IMR-90 (cell line): ENCODE measurements at regions not wholly inside any gene's neighbourhood (a gene's known extent, or its start where the extent isn't known, plus 50 kb on each side); places are given as distances from the start of the nearest gene placed in this dataset.

Source experiments
- ATAC-seq: fragments of 200-7000 bp; cut with Tn5 transposase; 2 replicates; pipeline ENCODE4 v1.9.1; 2020; ENCODE audit warnings: low read depth, mild to moderate bottlenecking, moderate library complexity
- BruUV-seq: library from RNA; stranded (reverse); fragments of 400-500 nt; replicated peaks from 2 replicates; lab custom pipeline; 2021; lab: Mats Ljungman, UMichigan
- CTCF ChIA-PET: fragments of 300-600 bp; formaldehyde crosslinking; extraction: SDS; loops from one replicate; lab custom pipeline; 2021; ENCODE audit warnings: antibody characterized with exemption; lab: Yijun Ruan, JAX
- POLR2A ChIA-PET: fragments of 300-600 bp; sonication (Branson Sonifier 250); formaldehyde crosslinking; loops from one replicate; lab custom pipeline; 2022; ENCODE audit warnings: antibody characterized with exemption; ENCODE audit not compliant: unreplicated experiment; lab: Charles Lee
- DNase-seq: peaks from one replicate; pipeline ENCODE4 v3.0.0; 2013
- H2AFZ ChIP-seq: replicated peaks from 2 replicates; pipeline ENCODE3; 2013; ENCODE audit warnings: low read length, mild to moderate bottlenecking; ENCODE audit not compliant: poor library complexity
- H2AK5ac ChIP-seq: 2 replicates; pipeline ENCODE4 v1.6.1; 2013; ENCODE audit warnings: low read depth, low read length, inconsistent platforms
- H2AK9ac ChIP-seq: replicated peaks from 2 replicates; pipeline ENCODE3; 2013; ENCODE audit warnings: mild to moderate bottlenecking, low read depth, low read length, moderate library complexity; ENCODE audit not compliant: poor library complexity
- H2BK120ac ChIP-seq: 2 replicates; pipeline ENCODE4 v1.6.1; 2013; ENCODE audit warnings: low read depth, low read length, inconsistent platforms
- H2BK15ac ChIP-seq: 3 replicates; pipeline ENCODE4 v1.6.1; 2013; ENCODE audit warnings: low read depth, low read length, inconsistent platforms
- H2BK20ac ChIP-seq: 2 replicates; pipeline ENCODE4 v1.6.1; 2013; ENCODE audit warnings: low read depth, mild to moderate bottlenecking, inconsistent platforms, low read length, moderate library complexity
- H2BK5ac ChIP-seq: 2 replicates; pipeline ENCODE4 v1.6.1; 2013; ENCODE audit warnings: mild to moderate bottlenecking, low read depth, low read length, inconsistent platforms; ENCODE audit not compliant: poor library complexity, severe bottlenecking
- H3K14ac ChIP-seq: replicated peaks from 2 replicates; pipeline ENCODE4 v1.6.1; 2013; ENCODE audit warnings: low read depth, low read length, inconsistent platforms
- H3K18ac ChIP-seq: 2 replicates; pipeline ENCODE4 v1.6.1; 2013; ENCODE audit warnings: low read depth, low read length, control low read depth
- H3K23ac ChIP-seq: 2 replicates; pipeline ENCODE4 v1.6.1; 2013; ENCODE audit warnings: low read depth, low read length, inconsistent platforms
- H3K27ac ChIP-seq: 2 replicates; pipeline ENCODE4 v1.5.1; 2013; ENCODE audit warnings: mild to moderate bottlenecking, control low read depth, low read length; ENCODE audit not compliant: insufficient read depth
- H3K27me3 ChIP-seq: 2 replicates; pipeline ENCODE4 v1.6.1; 2013; ENCODE audit warnings: low read length; ENCODE audit not compliant: control insufficient read depth, insufficient read depth
- H3K36me3 ChIP-seq: 2 replicates; pipeline ENCODE4 v1.6.1; 2013; ENCODE audit warnings: low read length, mixed read lengths; ENCODE audit not compliant: control insufficient read depth, insufficient read depth
- H3K4ac ChIP-seq: 2 replicates; pipeline ENCODE4 v1.6.1; 2013; ENCODE audit warnings: low read depth, low read length, inconsistent platforms
- H3K4me1 ChIP-seq: 2 replicates; pipeline ENCODE4 v1.6.1; 2013; ENCODE audit warnings: low read length, mixed read lengths; ENCODE audit not compliant: control insufficient read depth, insufficient read depth
- H3K4me2 ChIP-seq: 2 replicates; pipeline ENCODE4 v1.6.1; 2013; ENCODE audit warnings: low read depth, mild to moderate bottlenecking, control low read depth, low read length, moderate library complexity
- H3K4me3 ChIP-seq: 2 replicates; pipeline ENCODE4 v1.5.1; 2013; ENCODE audit warnings: low read depth, mild to moderate bottlenecking, control low read depth, low read length, moderate library complexity; ENCODE audit not compliant: insufficient read depth
- H3K56ac ChIP-seq: 2 replicates; pipeline ENCODE4 v1.6.1; 2013; ENCODE audit warnings: low read length, inconsistent platforms; ENCODE audit not compliant: insufficient read depth; ENCODE audit errors: extremely low read depth
- H3K79me1 ChIP-seq, 2 experiments: 2 replicates each; pipeline ENCODE4 v1.6.1; 2013; ENCODE audit warnings: low read length in 2 of 2, inconsistent platforms in 1 of 2, low read depth in 1 of 2
- H3K9ac ChIP-seq: 2 replicates; pipeline ENCODE4 v1.6.1; 2013; ENCODE audit warnings: low read depth, low read length, control low read depth
- H3K9me1 ChIP-seq: 2 replicates; pipeline ENCODE4 v1.6.1; 2013; ENCODE audit warnings: low read length, inconsistent platforms; ENCODE audit not compliant: insufficient read depth
- H3K9me3 ChIP-seq: 2 replicates; pipeline ENCODE4 v1.6.1; 2013; ENCODE audit warnings: low read length; ENCODE audit not compliant: control insufficient read depth, insufficient read depth
- H4K20me1 ChIP-seq: 2 replicates; pipeline ENCODE4 v1.6.1; 2013; ENCODE audit warnings: low read length, inconsistent platforms; ENCODE audit not compliant: insufficient read depth
- H4K5ac ChIP-seq: 2 replicates; pipeline ENCODE4 v1.6.1; 2013; ENCODE audit warnings: mild to moderate bottlenecking, low read depth, low read length, control low read depth
- H4K8ac ChIP-seq, 2 experiments: 2 replicates each; pipeline ENCODE4 v1.6.1; 2013; ENCODE audit warnings: low read depth in 2 of 2, low read length in 2 of 2, control low read depth in 1 of 2, inconsistent platforms in 1 of 2
- H4K91ac ChIP-seq: 2 replicates; pipeline ENCODE4 v1.6.1; 2013; ENCODE audit warnings: low read depth, low read length, inconsistent platforms; ENCODE audit not compliant: insufficient read depth
- CEBPB ChIP-seq: IDR thresholded peaks from 2 replicates; pipeline ENCODE4 v1.6.1; 2012; ENCODE audit warnings: low read depth, low read length, improper control_type of control experiment
- ELK1 ChIP-seq: fragments of 150-350 bp; IDR thresholded peaks from 2 replicates; pipeline ENCODE4 v1.6.1; 2016; ENCODE audit warnings: low read depth, mild to moderate bottlenecking, low read length, moderate library complexity, borderline replicate concordance
- FOS ChIP-seq: fragments of 150-350 bp; IDR thresholded peaks from 2 replicates; pipeline ENCODE4 v1.6.1; 2016; ENCODE audit warnings: low read depth, low read length
- MAZ ChIP-seq: IDR thresholded peaks from 2 replicates; pipeline ENCODE4 v1.6.1; 2012; ENCODE audit warnings: low read depth, mild to moderate bottlenecking, low read length, improper control_type of control experiment, moderate library complexity, borderline replicate concordance
- NFE2L2 ChIP-seq: fragments of 150-350 bp; IDR thresholded peaks from 2 replicates; pipeline ENCODE4 v1.6.1; 2016; ENCODE audit warnings: low read depth, mild to moderate bottlenecking, low read length
- POLR2A ChIP-seq: IDR thresholded peaks from 2 replicates; pipeline ENCODE4 v1.6.1; 2012; ENCODE audit warnings: mild to moderate bottlenecking, low read depth, low read length
- RAD21 ChIP-seq: IDR thresholded peaks from 2 replicates; pipeline ENCODE4 v1.6.1; 2012; ENCODE audit warnings: low read length, improper control_type of control experiment
- RCOR1 ChIP-seq: IDR thresholded peaks from 2 replicates; pipeline ENCODE4 v1.6.1; 2012; ENCODE audit warnings: mild to moderate bottlenecking, low read length, improper control_type of control experiment; ENCODE audit not compliant: insufficient replicate concordance
- RFX5 ChIP-seq: IDR thresholded peaks from 2 replicates; pipeline ENCODE4 v1.8.0; 2012; ENCODE audit warnings: low read depth, mild to moderate bottlenecking, low read length, moderate library complexity
- SMC3 ChIP-seq: fragments of 150-350 bp; IDR thresholded peaks from 2 replicates; pipeline ENCODE4 v1.6.1; 2016; ENCODE audit warnings: low read depth, mild to moderate bottlenecking, antibody characterized with exemption, low read length, moderate library complexity
- USF2 ChIP-seq: fragments of 150-350 bp; IDR thresholded peaks from 2 replicates; pipeline ENCODE4 v1.6.1; 2017; ENCODE audit warnings: mild to moderate bottlenecking, antibody characterized with exemption, low read length, low read depth
- WGBS, 2 experiments: methylation state at CpG; one replicate each; pipeline versions ENCODE4 v1.1.5 to v1.1.7; 2013; ENCODE audit warnings: missing lambda C conversion rate in 2 of 2; ENCODE audit not compliant: insufficient read length in 1 of 2; ENCODE audit errors: extremely low coverage in 2 of 2; 5-methylcytosine and 5-hydroxymethylcytosine counted together
- dilution Hi-C: fragments of 300-500 bp; cut with HindIII; formaldehyde crosslinking; loops from one replicate; pipeline ENCODE4 v1.14.3; 2018; ENCODE audit warnings: low sequenced_read_pairs; ENCODE audit not compliant: unreplicated experiment
- in situ Hi-C: fragments of 300-500 bp; cut with MboI; formaldehyde crosslinking; loops from 3 replicates; pipeline ENCODE4 v1.14.3; 2019; ENCODE audit warnings: low sequenced_read_pairs, inconsistent platforms, mixed read lengths
- intact Hi-C: fragments of 100-400 bp; cut with micrococcal nuclease; formaldehyde crosslinking; loops from 2 replicates; pipeline ENCODE4 v1.10.0; 2022

GRCh38 chr1:214199585-214199984 is 81.4 kb upstream of the SMYD2 start:
- WGBS, 2 experiments = no CpG with 5 or more reads among the region's 2 CpGs
- in situ Hi-C loops = no loop called here
- Histone ChIP-seq H4K91ac (no peak overlapping the region), H2AK9ac (no peak overlapping the region), H4K5ac (no peak overlapping the region), H3K36me3 (no peaks in the 10 kb centered on the region), H3K9me3 (no peaks in the 10 kb centered on the region), H3K27ac (no peak overlapping the region), H3K4me3 (no peak overlapping the region), H3K56ac (no peak overlapping the region), H2BK15ac (no peak overlapping the region), H4K20me1 (no peaks in the 10 kb centered on the region), H2AK5ac (no peak overlapping the region), H3K14ac (no peak overlapping the region), H3K4me1 (no peaks in the 10 kb centered on the region), H3K4ac (no peak overlapping the region), H3K18ac (no peak overlapping the region), H3K4me2 (no peak overlapping the region), H3K27me3 (peaks cover 20% of the 10 kb centered on the region), H4K8ac (no peak overlapping the region), H3K9ac (no peak overlapping the region), H2BK5ac (no peak overlapping the region), H2AFZ (no peak overlapping the region), H3K79me1 (no peaks in the 10 kb centered on the region), H3K9me1 (no peaks in the 10 kb centered on the region), H3K23ac (no peak overlapping the region), H2BK120ac (no peak overlapping the region), H2BK20ac (no peak overlapping the region)
- dilution Hi-C loops = no loop called here
- CTCF ChIA-PET = no interaction called here
- BruUV-seq = no TSS peak
- TF ChIP-seq USF2 (no peak), ELK1 (no peak), POLR2A (no peak), SMC3 (no peak), RAD21 (no peak), CEBPB (no peak), RCOR1 (no peak), MAZ (no peak), FOS (no peak), RFX5 (no peak), NFE2L2 (no peak)
- DNase-seq (no peak), ATAC-seq (no peak)
- intact Hi-C loops = no loop called here
- POLR2A ChIA-PET = no interaction called here
